RPMI8226 (cell line): ENCODE measurements at regions not wholly inside any gene's neighbourhood (a gene's known extent, or its start where the extent isn't known, plus 50 kb on each side); places are given as distances from the start of the nearest gene placed in this dataset.
A peak's percentile ranks its signal among the peaks of the same experiment; 100 is the strongest.
"Not testable (repeated sequence)": the region's sequence is repeated elsewhere in the genome, so short reads cannot be mapped to it uniquely, and the experiment has no call there.

Experiments used
- DNase-seq: peaks from one replicate; pipeline ENCODE4 v3.0.0-alpha.2; 2015

- not testable (repeated sequence) for DNase-seq
Measured at GRCh38 chrY:3491423-3491822, 87.4 kb upstream of the TGIF2LY start.

GRCh38 chrY:3494539-3494938, 84.3 kb upstream of the TGIF2LY start:
- not testable (repeated sequence) for DNase-seq

- DNase-seq: peak; percentile 12
Measured at GRCh38 chrY:3527040-3527439, 51.8 kb upstream of the TGIF2LY start.
